Lung (tissue), 11 donors: ENCODE measurements at regions not wholly inside any gene's neighbourhood (a gene's known extent, or its start where the extent isn't known, plus 50 kb on each side); places are given as distances from the start of the nearest gene placed in this dataset.
"Not testable (repeated sequence)": the region's sequence is repeated elsewhere in the genome, so short reads cannot be mapped to it uniquely, and the experiment has no call there.

Source experiments
- ATAC-seq: fragments of 200-7000 bp; cut with Tn5 transposase; one replicate; pipeline ENCODE4 v1.9.1; 2020; ENCODE audit warnings: moderate number of reproducible peaks; ENCODE audit not compliant: insufficient read depth, low FRiP score
- DNase-seq, 3 donors: peaks; one replicate each; pipeline ENCODE4 v3.0.0-alpha.2; 2013 to 2017
- H3K27ac ChIP-seq, 2 donors: one replicate each; pipeline ENCODE4 v1.5.1; 2013; ENCODE audit warnings: mild to moderate bottlenecking in 2 of 2, moderate library complexity in 2 of 2, control low read depth in 1 of 2, inconsistent platforms in 1 of 2, low read depth in 1 of 2, low read length in 1 of 2
- H3K27me3 ChIP-seq, 3 donors: one replicate each; pipeline ENCODE4 v1.5.1; 2013; ENCODE audit warnings: low read length in 2 of 3; ENCODE audit not compliant: control insufficient read depth in 3 of 3, insufficient read depth in 3 of 3
- H3K36me3 ChIP-seq, 4 donors: one replicate each; pipeline ENCODE4 v1.5.1; 2013; ENCODE audit warnings: low read length in 4 of 4, mild to moderate bottlenecking in 1 of 4, moderate library complexity in 1 of 4; ENCODE audit not compliant: control insufficient read depth in 4 of 4, insufficient read depth in 4 of 4
- H3K4me1 ChIP-seq, 5 donors: one replicate each; pipeline ENCODE4 v1.5.1; 2013; ENCODE audit warnings: low read length in 5 of 5, mild to moderate bottlenecking in 2 of 5, moderate library complexity in 1 of 5; ENCODE audit not compliant: control insufficient read depth in 5 of 5, insufficient read depth in 5 of 5
- H3K4me3 ChIP-seq: one replicate; pipeline ENCODE4 v1.5.1; 2013; ENCODE audit warnings: mild to moderate bottlenecking, control low read depth, moderate library complexity
- H3K9ac ChIP-seq, 2 donors: one replicate each; pipeline ENCODE4 v1.5.1; 2013; ENCODE audit warnings: low read length in 2 of 2, control low read depth in 1 of 2; ENCODE audit not compliant: insufficient read depth in 1 of 2
- H3K9me3 ChIP-seq, 4 donors: one replicate each; pipeline ENCODE4 v1.5.1; 2013; ENCODE audit warnings: low read length in 3 of 4, mild to moderate bottlenecking in 1 of 4, moderate library complexity in 1 of 4; ENCODE audit not compliant: control insufficient read depth in 4 of 4, insufficient read depth in 3 of 4
- WGBS, 2 donors: extraction: QIAGEN DNeasy Blood & Tissue Kit; methylation state at CpG; one replicate each; pipeline ENCODE4 v1.1.7; 2013; 5-methylcytosine and 5-hydroxymethylcytosine counted together
- TF ChIP-seq, protein P1 (sequence below): IDR thresholded peaks from 2 replicates; pipeline ENCODE4 v1.5.1; 2012; ENCODE audit warnings: mild to moderate bottlenecking; ENCODE audit errors: control extremely low read depth, extremely low read depth
- donor health status: control.
- donor health status: control.
- donor health status: Bipolar disorder and iron deficiency.
- donor health status: healthy.
- donor health status: DM: yes; HTN: yes; CAD: no.

DNA sequence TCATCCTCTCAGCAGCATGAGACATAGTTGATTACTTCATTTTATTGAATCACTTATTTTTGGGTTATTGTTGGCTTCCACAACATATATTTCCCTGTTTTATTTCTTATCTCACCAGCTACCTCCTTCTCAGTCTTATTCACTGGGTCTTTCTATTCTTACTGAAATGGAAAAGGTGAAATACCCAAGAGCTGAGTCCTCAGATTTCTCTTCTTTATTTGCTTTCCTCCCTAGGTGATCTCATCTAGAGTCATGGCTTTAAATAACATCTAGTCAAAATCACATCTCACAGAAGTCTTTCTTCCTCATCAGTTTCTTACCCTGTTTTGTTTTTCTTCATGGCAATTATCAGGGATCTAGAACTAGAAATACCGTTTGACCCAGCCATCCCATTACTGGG is 105.0 kb upstream of the RBBP8 start:
- 74 to 80% methylated on average over 1 of the region's 1 CpG for WGBS, 2 donors
- H3K4me3 ChIP-seq: no peak overlapping the region
- H3K27me3 ChIP-seq: no peaks in the 10 kb centered on the region
- TF ChIP-seq, protein P1, sequence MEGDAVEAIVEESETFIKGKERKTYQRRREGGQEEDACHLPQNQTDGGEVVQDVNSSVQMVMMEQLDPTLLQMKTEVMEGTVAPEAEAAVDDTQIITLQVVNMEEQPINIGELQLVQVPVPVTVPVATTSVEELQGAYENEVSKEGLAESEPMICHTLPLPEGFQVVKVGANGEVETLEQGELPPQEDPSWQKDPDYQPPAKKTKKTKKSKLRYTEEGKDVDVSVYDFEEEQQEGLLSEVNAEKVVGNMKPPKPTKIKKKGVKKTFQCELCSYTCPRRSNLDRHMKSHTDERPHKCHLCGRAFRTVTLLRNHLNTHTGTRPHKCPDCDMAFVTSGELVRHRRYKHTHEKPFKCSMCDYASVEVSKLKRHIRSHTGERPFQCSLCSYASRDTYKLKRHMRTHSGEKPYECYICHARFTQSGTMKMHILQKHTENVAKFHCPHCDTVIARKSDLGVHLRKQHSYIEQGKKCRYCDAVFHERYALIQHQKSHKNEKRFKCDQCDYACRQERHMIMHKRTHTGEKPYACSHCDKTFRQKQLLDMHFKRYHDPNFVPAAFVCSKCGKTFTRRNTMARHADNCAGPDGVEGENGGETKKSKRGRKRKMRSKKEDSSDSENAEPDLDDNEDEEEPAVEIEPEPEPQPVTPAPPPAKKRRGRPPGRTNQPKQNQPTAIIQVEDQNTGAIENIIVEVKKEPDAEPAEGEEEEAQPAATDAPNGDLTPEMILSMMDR: no peak
- H3K4me1 ChIP-seq: no peaks in the 10 kb centered on the region
- no peak overlapping the region for H3K9ac ChIP-seq
- no peak overlapping the region for H3K27ac ChIP-seq
- no peaks in the 10 kb centered on the region for H3K36me3 ChIP-seq
- ATAC-seq (no peak), DNase-seq (no peak)
- H3K9me3 ChIP-seq: no peaks in the 10 kb centered on the region

DNA sequence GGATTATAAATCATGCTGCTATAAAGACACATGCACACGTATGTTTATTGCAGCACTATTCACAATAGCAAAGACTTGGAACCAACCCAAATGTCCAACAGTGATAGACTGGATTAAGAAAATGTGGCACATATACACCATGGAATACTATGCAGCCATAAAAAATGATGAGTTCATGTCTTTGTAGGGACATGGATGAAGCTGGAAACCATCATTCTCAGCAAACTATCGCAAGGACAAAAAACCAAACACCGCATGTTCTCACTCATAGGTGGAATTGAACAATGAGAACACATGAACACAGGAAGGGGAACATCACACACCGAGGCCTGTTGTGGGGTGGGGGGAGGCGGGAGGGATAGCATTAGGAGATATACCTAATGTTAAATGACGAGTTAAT is 104.5 kb upstream of the RBBP8 start:
- ATAC-seq, H3K27ac ChIP-seq, H3K27me3 ChIP-seq, H3K36me3 ChIP-seq, H3K4me3 ChIP-seq, DNase-seq, H3K9ac ChIP-seq, H3K9me3 ChIP-seq, H3K4me1 ChIP-seq: not testable (repeated sequence)
- 88 to 97% methylated on average over 5 of the region's 6 CpGs for WGBS, 2 donors

DNA sequence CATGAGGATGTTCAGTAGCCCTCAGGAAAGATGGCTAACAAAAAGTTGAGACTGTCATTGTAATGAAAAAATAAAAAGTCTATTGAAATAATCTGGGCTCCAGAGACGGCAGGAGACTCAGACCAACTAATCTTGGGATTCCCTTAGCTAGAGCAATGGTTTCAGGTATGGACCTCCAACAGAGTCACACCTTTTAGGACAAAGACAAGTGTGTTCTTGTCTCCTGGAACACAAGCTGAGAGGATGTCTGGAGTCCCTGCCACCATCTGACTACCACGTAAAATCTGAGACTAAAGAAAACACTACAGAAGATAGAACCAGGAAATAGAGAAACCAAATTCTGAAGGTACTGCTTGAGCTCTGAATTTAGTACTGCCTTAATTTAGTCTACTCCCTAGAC is 103.3 kb upstream of the RBBP8 start:
- Histone ChIP-seq H3K27me3 (no peaks in the 10 kb centered on the region), H3K36me3 (no peaks in the 10 kb centered on the region), H3K9me3 (no peaks in the 10 kb centered on the region), H3K27ac (no peak overlapping the region), H3K9ac (no peak overlapping the region), H3K4me1 (no peaks in the 10 kb centered on the region), H3K4me3 (no peak overlapping the region)
- TF ChIP-seq, protein P1: no peak
- 84 to 89% methylated on average over 2 of the region's 2 CpGs for WGBS, 2 donors
- ATAC-seq (no peak), DNase-seq (no peak)

DNA sequence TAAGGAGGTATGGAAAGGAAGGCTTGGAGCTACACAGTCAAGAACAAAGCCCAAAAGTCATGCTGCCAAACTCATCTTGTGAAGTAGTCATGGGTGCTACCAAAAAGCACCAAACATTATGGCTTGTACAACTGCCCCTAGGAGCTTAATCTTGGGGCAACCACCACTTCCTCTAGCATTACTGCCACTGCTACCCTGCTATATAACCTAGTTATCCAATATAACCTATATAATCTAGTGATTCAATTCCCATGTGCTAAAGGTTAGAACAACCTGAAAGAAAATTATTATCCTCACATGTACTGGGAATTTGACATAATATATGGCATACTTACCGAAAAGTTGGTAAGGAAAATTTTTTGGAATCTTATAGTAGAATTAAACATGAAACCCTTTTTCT is 102.6 kb upstream of the RBBP8 start:
- TF ChIP-seq, protein P1: no peak
- no peaks in the 10 kb centered on the region for H3K9me3 ChIP-seq
- no peak overlapping the region for H3K27ac ChIP-seq
- no peak for ATAC-seq
- WGBS, 2 donors: 96 to 97% methylated on average over 1 of the region's 1 CpG
- no peaks in the 10 kb centered on the region for H3K4me1 ChIP-seq
- no peaks in the 10 kb centered on the region for H3K27me3 ChIP-seq
- no peak overlapping the region for H3K4me3 ChIP-seq
- no peak overlapping the region for H3K9ac ChIP-seq
- no peak for DNase-seq
- no peaks in the 10 kb centered on the region for H3K36me3 ChIP-seq
